Hepatic stellate cell (primary cell): ENCODE measurements at regions not wholly inside any gene's neighbourhood (a gene's known extent, or its start where the extent isn't known, plus 50 kb on each side); places are given as distances from the start of the nearest gene placed in this dataset.
"Not testable (repeated sequence)": the region's sequence is repeated elsewhere in the genome, so short reads cannot be mapped to it uniquely, and the experiment has no call there.

Experiments
- DNase-seq: peaks from one replicate; pipeline ENCODE4 v3.0.0; 2011; ENCODE audit warnings: low spot score

GRCh38 chr2:16034975-16035746 lies 94.8 kb downstream of the MYCN start:
- no peak for DNase-seq

GRCh38 chr2:16034151-16034974 lies 94.0 kb downstream of the MYCN start:
- DNase-seq = no peak

GRCh38 chr2:16033032-16033293 lies 92.6 kb downstream of the MYCN start:
- no peak for DNase-seq

GRCh38 chr2:16032282-16033031 lies 92.1 kb downstream of the MYCN start:
- DNase-seq = no peak

DNA sequence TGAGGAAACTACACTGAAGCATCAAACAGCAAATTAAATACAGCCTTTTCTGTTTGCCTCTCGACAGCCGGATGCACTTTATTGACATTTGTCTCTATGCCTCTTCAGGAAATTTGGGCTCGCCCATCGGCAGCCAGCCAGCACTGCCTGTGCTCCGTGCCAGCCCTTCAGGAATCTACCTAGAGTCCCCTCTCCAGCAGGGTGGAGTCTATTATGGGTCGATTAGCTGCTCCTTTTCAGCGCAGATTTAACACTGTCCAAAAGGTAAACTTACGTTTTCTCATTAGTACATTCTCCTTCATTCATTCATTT lies 91.5 kb downstream of the MYCN start:
- DNase-seq = no peak

GRCh38 chr2:16031058-16031847 lies 90.9 kb downstream of the MYCN start:
- DNase-seq = no peak

DNA sequence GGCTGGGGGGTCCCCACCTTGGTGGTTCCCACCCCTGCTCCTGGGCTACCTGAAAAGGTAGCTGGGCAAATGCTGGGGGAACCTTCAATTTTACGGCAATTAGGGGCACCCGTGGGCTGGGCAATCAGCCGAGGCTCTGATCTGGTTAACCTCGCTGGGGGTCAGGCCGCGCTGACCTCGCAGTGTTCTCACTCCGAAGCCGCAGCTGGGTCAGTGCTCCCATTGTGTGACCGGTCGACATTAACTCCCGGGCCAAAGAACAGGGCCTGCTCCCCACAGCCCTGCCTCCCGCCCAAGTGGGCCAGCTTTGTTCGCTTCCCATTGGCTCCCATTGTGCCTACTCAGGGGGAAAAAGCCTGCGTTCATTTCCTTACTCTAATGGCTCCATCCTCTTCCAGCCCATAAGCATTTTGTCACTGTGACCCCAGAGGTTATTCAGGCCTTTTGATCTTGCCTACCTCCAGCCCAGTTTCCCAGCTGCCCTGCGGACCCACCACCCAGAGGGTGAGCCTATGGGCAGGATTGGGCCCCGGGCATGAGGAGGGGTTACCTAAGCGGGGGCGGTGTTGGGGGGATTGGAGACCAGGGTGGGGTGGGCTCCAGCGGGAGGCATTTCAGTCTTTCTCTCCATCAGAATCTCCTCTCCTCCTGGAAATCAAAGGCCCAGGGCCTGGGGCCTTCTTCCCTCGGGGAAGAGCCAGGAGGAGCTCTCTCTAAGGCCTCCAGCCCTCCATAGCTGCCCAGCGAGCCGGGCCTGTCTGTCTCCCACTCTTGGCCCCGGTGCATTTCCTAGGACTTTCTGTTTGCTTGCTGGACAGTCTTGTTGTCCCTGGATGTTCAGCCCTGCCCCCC lies 90.1 kb downstream of the MYCN start:
- no peak for DNase-seq

DNA sequence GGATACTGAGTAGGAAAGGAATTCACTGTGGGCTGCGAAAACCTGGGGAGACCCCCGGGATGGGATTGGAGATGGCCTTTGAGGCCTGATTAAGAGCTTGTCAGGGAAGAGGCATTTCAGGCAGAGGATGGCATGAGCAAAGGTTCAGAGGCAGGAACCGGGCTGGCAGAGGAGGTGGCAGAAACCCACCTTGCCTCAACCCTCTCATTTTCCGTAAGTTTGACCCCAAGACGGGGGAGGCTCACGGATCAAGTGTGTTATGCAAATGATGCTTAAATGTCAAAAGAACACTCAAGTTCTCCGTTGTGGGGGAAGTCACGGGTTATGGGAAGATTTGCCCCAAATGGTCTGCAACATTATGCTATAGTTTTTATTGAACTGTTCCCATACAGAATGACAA lies 88.3 kb downstream of the MYCN start:
- DNase-seq = no peak

- DNase-seq = no peak
Observed at GRCh38 chr2:16026816-16027501, 86.6 kb downstream of the MYCN start.

DNA sequence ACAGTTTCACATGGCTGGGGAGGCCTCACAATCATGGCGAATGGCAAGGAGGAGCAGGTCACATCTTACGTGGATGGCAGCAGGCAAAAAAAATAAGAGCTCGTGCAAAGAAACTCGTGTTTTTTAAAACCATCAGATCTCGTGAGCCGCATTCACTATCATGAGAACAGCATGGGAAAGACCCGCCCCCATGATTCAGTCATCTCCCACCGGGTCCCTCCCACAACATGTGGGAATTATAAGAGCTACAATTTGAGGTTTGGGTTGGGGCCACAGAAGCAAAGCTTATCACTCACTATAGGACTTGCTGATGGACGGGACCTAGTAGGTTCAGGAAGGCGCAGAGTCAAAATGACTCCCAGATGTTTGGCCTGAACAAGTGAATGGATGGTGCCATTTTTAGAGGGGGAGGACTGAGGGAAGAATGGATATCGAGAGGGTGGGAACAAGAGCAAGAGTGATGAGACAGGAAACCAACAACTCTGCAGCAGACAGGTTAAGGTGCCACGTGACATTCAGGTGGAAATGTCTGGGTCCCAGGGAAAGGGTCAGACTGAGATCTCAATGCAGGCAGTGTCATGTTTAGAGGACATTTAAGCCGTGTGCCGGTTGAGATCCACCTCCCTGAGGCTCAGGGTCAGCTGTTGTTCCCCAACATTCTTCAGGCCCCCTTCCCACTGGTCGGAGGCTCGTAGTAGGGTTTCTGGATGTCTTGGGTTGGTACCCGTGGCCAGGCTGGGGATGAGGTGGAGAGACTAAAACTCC lies 85.7 kb downstream of the MYCN start:
- no peak for DNase-seq

DNA sequence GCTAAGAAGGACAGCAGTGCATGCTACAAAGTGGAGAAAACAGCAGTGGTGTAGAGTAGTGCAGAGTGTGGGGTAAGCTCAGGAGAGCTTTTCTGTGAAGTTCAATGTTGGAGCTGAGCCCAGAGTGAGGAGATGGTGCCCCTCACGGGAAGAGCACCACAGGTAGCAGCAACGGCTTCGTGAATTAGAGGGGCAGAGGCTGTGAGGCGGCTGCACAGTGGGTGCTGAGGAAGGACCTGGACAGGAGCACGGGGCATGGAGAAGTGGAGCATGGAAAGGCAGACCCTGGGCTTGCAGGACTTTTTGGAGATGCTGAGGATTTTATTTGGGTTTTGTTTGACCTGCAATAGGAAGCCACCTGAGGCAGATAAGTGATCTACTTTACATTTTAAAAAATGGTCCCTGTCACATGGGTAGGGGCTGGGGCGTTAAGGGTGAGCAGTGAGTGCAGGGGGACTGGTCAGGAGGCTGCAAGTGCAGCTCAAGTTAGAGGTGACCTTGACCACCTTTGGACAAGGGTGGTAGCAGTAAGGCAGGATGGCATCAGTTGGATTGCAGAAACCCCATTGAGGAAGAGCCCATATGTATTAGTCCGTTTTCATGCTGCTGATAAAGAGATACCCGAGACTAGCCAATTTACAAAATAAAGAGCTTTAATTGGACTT lies 85.0 kb downstream of the MYCN start:
- no peak for DNase-seq

GRCh38 chr2:16024628-16025027 lies 84.3 kb downstream of the MYCN start:
- DNase-seq = not testable (repeated sequence)

GRCh38 chr2:16023506-16024360 lies 83.4 kb downstream of the MYCN start:
- DNase-seq = no peak

- DNase-seq = no peak
Observed at GRCh38 chr2:16022548-16023240, 82.3 kb downstream of the MYCN start.

DNA sequence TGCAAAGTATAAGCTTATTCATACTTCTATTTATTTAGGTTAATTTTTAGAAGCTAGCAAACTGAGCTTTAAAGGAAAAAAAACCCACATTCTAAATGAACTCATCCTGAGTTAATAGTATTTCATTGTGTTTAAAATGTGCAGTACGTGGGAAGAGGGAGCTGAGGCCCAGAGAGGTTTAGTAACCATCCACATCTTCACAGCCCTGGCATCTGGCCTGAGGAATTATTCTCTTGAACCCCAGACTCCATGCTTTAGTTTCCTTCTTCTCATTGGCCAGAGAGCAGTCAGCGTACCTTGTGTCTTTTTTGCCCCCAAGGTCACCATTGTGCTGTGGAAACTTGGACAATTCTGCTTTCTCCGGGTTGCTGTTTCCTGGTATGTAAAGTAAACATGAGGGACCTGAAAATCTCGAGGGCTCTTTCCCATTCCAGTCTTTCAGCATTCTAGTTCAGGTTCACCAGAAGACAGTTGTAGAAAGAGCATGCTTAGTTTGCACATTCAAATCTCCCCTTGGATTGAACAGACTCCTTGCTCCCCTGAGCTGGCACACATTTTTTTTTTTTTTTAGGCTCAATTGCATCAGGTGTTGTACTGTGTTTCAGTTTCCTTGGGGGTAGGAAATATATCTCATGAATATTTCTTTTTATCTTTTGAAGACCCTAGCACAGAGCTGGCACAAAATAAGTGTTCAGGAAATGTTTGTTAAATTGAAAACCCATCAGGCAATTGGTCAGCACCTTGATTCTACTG lies 81.4 kb downstream of the MYCN start:
- DNase-seq = no peak

GRCh38 chr2:16020389-16021008 lies 80.1 kb downstream of the MYCN start:
- no peak for DNase-seq
